HG03135 (cell line): ENCODE measurements at regions not wholly inside any gene's neighbourhood (a gene's known extent, or its start where the extent isn't known, plus 50 kb on each side); places are given as distances from the start of the nearest gene placed in this dataset.

ENCODE experiments used
- ATAC-seq: cut with Tn5 transposase; IDR thresholded peaks from one replicate; pipeline ENCODE4 v1.9.1; 2021; ENCODE audit warnings: mild to moderate bottlenecking, moderate library complexity; ENCODE audit not compliant: unreplicated experiment

GRCh38 chrX:124275182-124275894 is 57.1 kb upstream of the TEX13D start:
- no peak for ATAC-seq

GRCh38 chrX:124280294-124280902 is 52.1 kb upstream of the TEX13D start:
- no peak for ATAC-seq

GRCh38 chrX:124282580-124282979 is 49.9 kb upstream of the TEX13D start:
- ATAC-seq, result no peak
